GM19035 (cell line): ENCODE measurements at regions not wholly inside any gene's neighbourhood (a gene's known extent, or its start where the extent isn't known, plus 50 kb on each side); places are given as distances from the start of the nearest gene placed in this dataset.
"Not testable (repeated sequence)": the region's sequence is repeated elsewhere in the genome, so short reads cannot be mapped to it uniquely, and the experiment has no call there.

Source experiments
- ATAC-seq: cut with Tn5 transposase; IDR thresholded peaks from one replicate; pipeline ENCODE4 v1.9.1; 2021; ENCODE audit not compliant: unreplicated experiment

DNA sequence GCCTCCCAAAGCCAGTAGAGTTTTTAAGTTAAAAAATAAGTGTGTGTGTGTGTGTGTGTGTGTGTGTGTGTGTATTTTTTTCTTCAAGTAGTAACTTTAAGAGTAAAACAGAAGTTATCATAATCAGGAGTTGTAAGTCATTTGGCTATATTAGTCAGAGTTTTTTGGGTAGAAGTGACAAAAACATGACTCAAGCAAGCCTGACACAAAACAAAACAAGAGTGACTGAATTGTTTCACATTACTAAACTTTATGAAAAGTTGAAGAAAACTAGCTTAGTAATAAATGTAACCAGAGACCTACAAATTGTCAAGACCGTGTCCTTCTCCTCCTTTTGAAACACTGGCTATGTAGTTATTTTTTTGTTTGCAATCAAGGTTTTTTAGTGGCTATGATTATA, 738.0 kb upstream of the PITX2 start:
- ATAC-seq = no peak

DNA sequence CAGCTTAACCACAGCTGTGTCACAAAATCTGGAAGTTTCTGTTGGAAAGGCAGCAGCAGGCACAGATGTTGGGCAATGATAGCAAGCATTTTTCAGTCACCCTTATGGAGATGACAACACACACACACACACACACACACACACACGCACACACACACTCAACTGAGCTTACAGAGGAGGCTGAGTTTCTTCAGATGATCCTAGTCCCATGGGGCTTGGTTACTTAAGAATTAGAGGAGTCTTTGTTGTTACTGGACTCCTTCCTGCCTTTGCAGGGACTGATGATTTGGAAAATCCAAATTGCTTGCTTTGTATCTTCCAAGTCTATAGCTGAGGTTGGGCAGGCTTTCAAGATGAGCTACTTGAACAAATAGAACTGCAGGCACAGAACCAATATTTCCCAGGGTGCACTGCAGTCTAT, 740.1 kb upstream of the PITX2 start:
- ATAC-seq = no peak

DNA sequence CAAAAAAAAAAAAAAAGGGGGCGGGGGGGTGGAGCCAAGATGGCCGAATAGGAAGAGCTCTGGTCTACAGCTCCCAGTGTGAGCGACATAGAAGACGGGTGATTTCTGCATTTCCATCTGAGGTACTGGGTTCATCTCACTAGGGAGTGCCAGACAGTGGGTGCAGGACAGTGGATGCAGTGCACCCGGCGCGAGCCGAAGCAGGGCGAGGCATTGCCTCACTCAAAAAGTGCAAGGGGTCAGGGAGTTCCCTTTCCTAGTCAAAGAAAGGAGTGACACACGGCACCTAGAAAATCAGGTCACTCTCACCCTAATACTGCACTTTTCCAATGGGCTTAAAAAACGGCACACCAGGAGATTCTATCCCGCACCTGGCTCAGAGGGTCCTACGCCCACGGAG, 755.0 kb upstream of the PITX2 start:
- not testable (repeated sequence) for ATAC-seq

DNA sequence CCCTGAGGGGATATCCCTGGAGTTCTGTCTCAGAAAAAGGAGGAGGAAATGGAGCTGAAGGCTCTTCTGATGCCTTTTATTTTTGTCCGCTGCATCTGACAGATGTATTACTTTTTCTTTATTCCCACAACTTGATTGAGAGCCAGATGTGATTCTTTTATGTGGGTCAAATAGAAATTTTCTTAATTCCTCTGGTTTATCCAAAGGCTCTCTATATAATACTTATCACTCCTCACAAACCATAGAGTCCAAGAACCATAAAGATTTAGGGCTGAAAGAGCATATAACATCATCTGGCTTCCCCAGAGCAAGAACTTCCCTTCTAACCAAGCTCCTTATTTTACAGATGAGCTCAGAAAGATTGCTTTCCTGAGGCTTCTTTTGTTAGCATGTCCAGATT, 756.7 kb upstream of the FAM241A start:
- ATAC-seq = no peak

DNA sequence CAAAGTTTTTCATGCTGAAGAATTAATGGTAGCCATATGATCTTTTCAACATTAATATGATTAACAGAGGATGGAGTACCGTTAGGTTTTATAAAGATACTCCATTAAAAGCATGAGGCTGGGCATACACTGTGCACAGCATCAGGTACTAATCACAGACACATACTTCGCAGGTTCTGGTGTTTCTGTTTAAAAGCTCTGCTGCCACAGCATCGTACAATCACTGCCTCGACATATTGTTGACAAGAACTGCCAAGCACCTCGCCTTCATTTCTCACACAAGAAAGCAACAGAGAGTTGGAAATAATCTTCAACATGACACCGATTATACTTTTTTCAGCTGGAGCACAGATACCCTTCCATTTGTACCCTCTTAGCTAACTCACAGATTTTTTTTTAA, 753.4 kb upstream of the FAM241A start:
- ATAC-seq = no peak

DNA sequence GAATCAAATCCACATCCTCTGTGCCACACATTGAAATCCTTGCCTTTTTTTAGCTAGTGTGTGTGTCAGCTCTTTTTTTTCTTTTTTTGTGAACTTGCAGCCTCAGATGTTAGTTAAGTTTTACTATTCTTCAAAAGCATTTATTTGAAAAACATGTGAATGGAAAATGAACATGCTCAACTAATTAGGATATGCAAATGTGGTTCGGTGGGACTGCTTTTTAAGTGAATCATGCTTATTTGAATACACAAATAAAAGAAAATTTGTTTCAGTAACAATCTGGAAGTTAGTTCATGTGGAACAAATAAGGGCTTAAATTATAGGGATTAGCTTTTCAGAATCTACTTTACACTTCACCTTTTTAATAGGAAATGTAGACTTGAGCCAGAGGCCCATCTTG, 751.5 kb upstream of the FAM241A start:
- no peak for ATAC-seq

DNA sequence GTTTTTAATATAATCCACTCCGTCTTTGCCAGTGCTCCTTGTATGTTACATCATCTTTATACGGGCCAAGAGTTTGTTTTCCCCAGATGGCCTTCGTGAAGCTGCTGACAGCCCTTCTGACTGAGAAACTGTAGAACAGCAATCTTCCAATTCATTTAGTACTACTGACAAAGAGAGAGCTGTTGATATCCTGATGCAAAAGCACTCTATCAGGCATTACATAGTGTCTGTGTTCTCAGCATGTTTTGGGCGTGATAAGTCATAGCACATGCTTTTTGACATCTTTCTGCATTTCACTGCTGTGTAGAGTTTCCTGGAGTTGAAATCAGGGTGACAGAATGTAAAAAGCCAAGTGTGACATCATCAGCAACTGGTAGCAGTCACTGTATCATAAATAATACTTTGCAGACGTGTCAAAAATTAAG, 746.3 kb upstream of the FAM241A start:
- no peak for ATAC-seq

DNA sequence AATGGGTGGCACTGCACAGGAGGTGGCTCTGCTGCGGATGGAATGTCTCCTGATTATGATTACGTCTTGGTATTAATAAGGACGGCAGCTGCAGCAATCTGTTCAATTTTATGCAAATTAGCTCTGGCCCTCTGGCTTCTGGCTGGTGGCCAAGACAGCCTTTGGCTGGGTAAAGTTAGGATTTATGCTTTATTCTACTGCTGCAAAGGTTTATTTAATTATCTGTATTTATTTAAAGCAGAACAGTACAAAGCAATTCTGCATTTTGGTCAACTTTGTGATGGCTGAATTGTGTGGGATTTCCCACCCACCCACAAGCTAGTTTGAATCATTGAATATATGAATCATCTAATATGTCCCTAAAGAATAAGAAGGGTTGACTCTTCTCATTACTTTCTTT, 745.6 kb upstream of the FAM241A start:
- ATAC-seq = no peak

DNA sequence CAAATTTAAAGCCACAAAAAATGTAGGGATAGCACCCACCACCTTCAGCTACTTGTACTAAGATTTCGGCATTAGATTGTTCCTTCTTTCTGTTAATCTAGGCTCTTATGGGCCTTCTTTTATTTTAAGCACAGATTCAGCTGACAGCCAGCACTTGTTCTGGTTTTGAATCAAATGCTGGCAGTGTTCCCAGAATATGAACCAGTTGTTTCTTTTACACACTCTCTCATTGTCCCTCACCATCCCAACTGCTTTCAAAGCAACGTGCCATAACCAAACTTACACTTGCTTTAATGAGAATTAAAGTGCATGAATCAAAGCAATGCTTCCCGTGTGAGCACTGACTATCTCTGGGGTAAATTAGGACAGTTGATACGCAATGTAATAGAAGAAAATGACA, 744.5 kb upstream of the FAM241A start:
- ATAC-seq = no peak

DNA sequence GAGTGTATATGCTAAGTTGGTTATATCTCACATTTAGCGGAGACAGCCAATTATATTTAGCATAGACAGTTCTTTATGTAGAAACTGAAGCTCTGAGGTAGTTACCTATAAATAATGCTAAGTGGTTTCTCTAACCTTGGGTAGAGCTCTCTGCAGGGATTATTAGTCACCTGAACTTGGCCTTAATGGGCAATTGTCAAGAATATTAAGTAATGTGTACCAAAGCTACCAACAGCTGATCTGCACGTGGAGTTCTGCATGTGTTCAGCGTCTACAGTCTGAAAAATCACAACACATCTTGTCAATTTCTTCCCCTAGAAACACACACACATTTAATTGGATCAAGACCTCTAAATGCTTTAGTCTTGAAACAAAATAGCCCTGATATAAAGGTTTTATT, 740.6 kb upstream of the FAM241A start:
- ATAC-seq = no peak

DNA sequence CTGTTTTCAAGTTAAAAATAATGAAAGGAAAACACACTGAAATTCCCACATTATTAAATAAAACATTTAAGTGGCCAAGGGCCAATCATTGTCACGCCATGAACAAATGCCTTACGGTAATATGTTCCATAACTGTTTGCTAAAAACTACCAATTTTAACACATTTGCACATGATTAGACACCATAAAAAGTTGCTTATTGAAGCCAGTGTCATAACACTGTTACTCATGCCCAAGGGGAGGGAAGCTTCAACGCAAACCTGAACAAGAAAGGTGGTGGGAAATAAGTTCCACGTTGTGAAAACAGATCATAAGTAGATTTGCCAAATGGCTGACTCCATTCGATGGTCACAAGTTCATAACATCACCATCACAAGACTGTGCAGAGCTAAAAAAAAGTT, 739.3 kb upstream of the FAM241A start:
- no peak for ATAC-seq

DNA sequence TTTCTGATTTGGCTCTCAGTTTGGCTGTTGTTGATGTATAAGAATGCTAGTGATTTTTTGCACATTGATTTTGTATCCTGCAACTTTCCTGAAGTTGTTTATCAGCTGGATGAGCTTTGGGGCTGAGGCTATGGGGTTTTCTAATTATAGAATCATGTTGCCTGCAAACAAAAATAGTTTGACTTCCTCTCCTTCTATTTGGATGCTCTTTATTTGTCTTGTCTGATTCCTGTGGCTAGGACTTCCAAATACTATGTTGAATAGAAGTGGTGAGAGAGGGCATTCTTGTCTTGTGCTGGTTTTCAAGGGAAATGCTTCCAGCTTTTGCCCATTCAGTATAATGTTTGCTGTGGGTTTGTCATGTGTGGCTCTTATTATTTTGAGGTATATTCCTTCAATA, 734.7 kb upstream of the FAM241A start:
- ATAC-seq = no peak

DNA sequence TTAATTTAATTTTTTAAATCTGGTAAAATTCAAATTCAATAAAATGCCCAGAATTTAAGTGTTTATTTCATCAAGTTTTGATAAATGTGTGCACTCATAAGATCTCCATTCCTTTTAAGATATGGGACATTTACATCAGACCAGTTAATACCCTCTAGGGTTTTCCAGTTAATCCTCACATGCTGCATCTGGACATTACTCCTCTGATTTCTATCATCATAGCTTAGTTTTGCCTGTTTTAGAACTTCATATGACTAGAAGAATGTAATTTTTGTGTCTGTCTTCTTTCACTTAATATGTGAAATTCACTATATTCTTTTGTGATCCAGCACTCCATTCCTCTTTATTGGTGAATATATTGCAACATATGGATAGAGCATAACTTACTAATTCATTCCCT, 727.7 kb upstream of the FAM241A start:
- ATAC-seq = no peak

DNA sequence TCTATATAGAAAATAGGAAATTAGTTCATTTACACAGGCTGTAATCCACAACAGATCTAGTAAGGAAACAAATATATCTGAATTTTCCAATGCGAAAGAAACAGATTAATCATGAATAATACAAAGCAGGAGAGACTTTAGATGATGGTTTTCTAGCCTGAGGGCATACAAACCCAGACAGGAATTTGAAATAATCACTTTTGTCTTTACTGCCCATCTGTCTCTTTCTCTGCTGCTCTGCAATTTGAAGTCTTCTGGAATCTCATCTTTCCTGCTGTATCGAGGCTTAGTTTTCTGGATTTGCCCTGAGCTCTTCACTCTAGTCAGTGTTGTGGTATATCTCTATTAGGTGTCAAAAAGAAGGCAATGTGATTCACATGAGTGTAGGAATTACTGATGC, 711.8 kb upstream of the FAM241A start:
- ATAC-seq = no peak

DNA sequence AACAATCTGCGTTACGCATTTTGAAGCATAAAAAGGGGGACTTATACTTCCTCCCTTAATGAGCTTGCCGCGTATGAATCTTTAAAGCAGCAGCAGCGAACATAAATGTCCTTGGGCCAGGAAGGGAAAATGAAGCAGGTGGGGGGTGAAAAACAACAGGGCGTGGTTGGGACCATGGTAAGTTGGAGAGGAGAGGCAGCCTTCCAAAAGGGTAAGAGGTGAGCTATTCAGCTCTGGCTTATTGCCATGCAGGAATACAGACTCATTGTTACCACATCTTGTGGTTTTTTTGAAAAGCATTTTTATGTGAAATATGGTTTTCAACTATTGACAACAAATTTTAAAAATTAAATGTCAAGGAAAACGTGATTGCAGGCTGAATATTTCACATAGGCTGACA, 710.7 kb upstream of the FAM241A start:
- no peak for ATAC-seq

DNA sequence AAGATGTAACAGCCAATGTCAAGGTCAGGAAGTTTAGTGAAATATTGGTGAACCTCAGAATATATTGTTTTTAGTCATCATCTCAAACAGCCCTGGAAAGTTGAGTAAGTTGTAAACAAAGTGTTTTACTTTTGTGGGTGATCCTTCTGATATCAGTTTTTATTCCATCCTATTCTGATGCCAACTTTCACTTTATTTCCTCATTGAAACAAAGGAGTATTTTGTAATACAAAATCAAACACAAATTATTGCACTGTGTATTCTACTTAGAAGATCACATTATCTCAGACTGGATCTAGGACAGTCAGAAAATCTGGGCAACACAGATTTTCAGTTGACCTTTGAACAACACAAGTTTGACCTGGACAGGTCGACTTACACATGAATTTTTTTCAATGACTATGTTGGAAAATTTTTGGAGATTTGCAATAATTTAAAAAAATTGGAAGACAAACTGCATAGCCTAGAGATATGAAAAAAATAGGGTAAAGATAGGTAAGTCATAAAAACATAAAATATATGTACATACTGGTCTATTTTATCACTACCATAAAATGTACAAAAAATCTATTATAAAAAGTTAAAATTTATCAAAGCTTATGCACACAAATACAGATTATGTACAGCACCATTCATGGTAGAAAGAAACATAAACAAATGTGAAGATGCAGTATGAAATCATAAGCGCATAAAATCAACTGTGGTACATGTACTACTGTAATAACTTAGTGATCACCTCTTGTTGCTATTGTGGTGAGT, 709.1 kb upstream of the FAM241A start:
- ATAC-seq = no peak

DNA sequence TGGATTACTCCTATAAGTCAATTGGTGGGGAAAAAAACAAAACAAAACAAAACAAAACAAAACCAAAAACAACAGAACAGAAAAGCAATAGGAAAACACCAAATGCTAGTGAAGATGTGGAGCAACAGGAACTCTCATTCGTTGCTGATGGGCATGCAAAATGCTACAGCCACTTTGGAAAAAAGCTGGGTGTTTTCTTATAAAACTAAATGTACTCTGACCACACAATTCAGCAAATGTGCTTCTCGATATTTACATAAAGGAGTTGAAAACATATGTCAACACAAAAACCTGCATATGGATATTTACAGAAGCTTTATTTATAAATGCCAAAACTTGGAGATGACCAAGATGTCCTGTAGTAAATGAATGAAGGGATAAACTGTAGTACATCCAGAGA, 703.6 kb upstream of the FAM241A start:
- no peak for ATAC-seq

DNA sequence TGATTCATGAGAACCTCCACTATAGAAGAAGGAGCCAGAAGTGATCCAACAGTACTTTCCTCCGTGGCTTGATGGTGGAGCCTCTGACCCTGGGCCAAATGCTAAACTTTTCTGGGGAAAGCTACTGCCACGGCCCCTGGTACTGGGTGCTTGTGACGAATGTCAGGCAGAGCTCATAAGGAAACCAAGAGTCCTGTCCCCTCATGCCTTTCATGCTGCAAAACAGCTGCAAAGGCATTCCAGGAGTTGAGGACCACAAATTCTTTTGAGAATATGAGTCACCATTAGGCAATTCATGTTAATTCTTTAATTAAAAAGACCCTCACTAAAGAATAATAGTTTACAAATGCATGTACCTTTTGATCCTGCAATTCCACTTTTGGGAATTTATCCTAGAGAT, 700.4 kb upstream of the FAM241A start:
- not testable (repeated sequence) for ATAC-seq

DNA sequence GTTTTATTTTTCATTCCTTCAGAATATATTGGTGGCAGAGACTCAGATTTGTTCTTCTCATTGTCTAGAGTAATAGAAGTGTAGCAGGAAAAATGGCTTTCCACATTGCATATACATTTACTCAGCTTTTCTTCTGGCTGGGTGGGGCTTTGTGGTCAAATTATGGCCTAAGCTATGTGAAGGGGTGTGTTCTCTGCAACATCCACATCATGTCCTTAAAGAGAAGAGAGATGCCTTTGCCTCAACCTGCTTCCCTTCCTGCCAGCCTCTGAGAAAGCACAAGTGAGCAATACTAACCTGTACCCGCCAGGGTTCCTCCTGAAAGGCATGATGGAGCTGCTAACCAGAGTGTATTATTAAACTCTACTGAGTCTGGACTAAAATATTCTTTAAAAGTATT, 695.6 kb upstream of the FAM241A start:
- no peak for ATAC-seq

DNA sequence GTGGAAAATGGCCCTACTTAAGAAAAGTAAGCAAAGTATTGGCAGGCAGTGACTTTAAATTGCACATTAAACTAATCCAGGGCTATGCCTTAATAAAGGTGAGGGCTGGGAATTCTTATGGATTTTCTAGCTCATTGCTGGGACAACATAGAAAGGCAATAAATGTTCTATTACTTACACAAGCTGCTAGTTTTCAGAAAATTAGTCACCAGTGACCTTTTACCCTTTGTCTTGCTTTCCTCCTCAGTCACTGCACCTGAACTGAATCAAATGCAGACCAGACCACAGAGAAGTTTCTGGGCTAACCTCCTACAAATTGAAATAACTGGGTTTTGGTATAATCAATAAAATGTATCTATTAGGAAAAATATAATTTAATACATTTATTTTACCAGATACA, 694.4 kb upstream of the FAM241A start:
- ATAC-seq = no peak

DNA sequence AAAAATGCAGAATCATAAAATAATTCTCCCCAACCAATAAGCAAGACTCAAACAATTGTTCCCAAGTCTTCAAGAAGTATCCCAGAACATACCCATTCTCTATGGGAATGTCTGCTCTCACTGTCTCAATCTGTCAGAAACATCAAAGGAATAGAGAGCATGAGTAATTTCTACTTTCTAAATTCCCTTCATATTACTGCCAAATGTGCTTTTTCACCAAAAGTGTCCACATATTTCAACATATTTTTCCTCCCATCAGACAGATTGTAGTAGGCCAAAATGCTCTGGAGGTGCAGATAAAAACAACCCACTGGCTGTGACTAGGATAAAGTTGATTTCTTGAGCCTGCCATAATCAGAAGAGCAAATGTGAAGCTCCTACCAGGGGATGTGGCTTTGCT, 692.0 kb upstream of the FAM241A start:
- no peak for ATAC-seq

DNA sequence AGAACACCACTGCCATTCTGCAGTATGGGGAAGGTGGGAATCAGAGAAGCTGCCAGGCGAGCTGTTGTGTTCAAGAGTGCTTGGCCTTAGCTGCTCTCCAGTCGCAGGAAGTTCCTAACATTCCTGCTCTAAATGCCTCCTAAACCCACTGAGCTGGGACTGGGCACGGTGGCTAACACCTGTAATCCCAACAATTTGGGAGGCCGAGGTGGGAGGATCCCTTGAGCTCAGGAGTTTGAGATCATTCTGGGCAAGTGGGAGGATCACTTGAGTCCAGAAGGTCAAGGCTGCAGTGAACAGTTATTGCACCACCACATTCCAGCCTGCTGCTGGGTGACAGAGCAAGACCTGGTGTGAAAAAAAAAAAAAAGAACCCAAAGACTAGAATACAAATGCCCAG, 690.3 kb upstream of the FAM241A start:
- no peak for ATAC-seq

DNA sequence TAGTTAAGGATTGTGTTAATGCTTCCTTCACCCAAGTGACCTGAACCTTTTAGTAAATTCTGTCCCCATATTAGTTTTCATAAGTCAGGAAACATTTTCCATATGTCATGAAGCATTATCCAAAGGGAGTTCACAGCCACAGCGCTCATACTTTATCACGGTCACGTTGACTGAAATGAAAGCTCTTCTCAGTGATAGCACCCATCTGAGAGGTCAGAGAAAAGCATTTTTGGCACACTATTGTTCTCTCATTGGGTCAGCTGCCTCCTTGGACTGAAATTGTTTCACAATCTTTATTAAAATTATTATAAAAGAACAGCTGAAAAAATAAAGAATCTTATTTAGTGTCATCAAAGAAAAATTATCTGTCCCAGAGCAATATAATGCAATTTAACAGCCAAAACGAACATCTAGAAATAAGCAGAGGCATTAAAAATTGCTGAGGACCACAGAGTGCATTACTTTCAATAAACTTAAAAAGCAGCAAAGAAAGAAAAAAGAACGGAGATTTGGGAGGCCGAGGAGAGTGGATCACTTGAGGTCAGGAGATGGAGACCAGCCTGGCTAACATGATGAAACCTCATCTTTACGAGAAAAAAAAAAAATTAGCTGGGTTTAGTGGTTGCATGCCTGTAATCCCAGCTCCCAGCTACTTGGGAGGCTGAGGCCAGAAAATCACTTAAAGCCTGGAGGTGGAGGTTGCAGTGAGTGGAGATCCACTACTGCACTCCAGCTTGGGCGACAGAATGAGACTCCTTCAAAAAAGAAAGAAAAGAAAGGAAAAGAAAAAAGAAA, 680.8 kb upstream of the FAM241A start:
- ATAC-seq = no peak
